ENCODE measurements at regions not wholly inside any gene's neighbourhood (a gene's known extent, or its start where the extent isn't known, plus 50 kb on each side); places are given as distances from the start of the nearest gene placed in this dataset.

DNA sequence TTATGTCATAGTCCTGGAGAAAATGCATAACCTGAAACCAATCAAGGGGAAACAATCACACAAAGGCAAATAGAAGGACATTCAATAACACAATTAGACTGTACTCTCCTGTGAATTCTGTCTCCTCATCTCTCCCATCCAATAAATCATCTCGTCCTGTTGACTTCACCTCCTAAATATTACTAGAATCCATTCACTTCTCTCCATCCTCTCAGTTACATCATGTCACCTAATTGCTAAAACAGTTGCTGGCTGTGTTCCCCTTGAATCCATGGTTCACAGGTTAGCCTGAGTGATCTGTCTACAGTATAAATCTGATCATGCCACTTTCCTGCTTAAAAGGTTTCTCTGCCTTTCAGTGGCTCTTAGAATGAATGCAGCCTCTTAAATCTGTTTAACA is 220.2 kb downstream of the TGFB2 start:
- TF ChIP-seq, protein P1, sequence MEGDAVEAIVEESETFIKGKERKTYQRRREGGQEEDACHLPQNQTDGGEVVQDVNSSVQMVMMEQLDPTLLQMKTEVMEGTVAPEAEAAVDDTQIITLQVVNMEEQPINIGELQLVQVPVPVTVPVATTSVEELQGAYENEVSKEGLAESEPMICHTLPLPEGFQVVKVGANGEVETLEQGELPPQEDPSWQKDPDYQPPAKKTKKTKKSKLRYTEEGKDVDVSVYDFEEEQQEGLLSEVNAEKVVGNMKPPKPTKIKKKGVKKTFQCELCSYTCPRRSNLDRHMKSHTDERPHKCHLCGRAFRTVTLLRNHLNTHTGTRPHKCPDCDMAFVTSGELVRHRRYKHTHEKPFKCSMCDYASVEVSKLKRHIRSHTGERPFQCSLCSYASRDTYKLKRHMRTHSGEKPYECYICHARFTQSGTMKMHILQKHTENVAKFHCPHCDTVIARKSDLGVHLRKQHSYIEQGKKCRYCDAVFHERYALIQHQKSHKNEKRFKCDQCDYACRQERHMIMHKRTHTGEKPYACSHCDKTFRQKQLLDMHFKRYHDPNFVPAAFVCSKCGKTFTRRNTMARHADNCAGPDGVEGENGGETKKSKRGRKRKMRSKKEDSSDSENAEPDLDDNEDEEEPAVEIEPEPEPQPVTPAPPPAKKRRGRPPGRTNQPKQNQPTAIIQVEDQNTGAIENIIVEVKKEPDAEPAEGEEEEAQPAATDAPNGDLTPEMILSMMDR (IDR thresholded peaks at IDR 0.05; ENCODE audit: borderline replicate concordance) = no peak
- intact Hi-C loops (cut with micrococcal nuclease) = no loop called here
- no peak for DNase-seq
- Histone ChIP-seq H3K27ac (replicated peaks) (no peak overlapping the region), H3K4me1 (no peaks in the 10 kb centered on the region), H3K36me3 (no peaks in the 10 kb centered on the region), H3K9me3 (replicated peaks) (no peaks in the 10 kb centered on the region), H3K27me3 (ENCODE audit: low read depth) (no peaks in the 10 kb centered on the region), H3K4me3 (no peak overlapping the region)

DNA sequence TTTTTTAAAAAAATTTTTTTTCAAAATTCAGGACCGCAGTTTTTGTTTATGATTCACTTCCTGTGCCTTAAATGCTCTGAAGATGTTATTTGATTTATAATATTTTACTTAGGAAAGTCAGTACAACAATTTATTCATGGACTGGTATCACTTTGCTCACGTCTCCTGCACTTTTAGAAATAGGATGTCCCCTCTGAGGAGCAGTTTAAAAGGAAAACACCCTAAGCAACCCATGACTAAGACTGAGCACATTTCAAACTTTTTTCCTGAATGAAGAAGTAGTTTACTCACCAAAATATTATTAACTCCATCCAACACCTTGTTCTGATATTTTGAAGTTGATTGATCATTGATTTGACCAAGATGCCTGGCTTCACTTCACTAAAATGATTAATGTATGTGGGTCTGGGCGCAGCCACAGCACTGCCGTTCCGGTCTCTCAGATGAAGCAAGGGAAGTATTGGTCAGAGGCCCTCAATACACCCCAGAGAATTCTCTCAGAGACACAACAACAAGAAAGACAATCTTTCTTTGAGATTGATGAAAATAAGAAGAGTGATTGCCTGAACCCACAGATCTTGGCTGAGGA is 223.9 kb downstream of the TGFB2 start:
- Histone ChIP-seq H3K9me3 (replicated peaks) (no peaks in the 10 kb centered on the region), H3K27me3 (ENCODE audit: low read depth) (no peaks in the 10 kb centered on the region), H3K36me3 (no peaks in the 10 kb centered on the region), H3K27ac (replicated peaks) (no peak overlapping the region), H3K4me1 (no peaks in the 10 kb centered on the region), H3K4me3 (no peak overlapping the region)
- DNase-seq = no peak
- TF ChIP-seq, protein P1 (IDR thresholded peaks at IDR 0.05; ENCODE audit: borderline replicate concordance) = no peak
- intact Hi-C loops (cut with micrococcal nuclease) = no loop called here

DNA sequence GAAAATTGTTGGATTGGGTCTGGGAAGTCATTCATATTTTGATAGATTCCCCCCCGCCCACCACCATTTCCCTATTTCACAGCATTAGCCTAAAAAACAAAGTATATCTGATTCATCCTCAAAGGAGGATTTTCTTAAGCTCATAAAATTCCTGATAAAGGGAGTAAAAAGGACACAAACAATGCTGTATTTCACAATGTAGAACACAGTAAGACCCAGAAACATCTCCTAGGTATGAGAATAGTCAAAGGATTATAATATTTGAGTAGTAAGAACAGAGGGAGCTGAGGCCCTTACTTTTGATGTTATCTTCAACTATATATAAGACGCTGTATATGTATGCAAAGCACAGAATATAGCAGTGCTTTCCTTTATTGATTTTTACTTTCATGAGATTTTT is 225.3 kb downstream of the TGFB2 start:
- Histone ChIP-seq H3K4me1 (no peaks in the 10 kb centered on the region), H3K9me3 (replicated peaks) (no peaks in the 10 kb centered on the region), H3K36me3 (no peaks in the 10 kb centered on the region), H3K27ac (replicated peaks) (no peak overlapping the region), H3K27me3 (ENCODE audit: low read depth) (no peaks in the 10 kb centered on the region), H3K4me3 (no peak overlapping the region)
- intact Hi-C loops (cut with micrococcal nuclease) = no loop called here
- TF ChIP-seq, protein P1 (IDR thresholded peaks at IDR 0.05; ENCODE audit: borderline replicate concordance) = no peak
- no peak for DNase-seq

DNA sequence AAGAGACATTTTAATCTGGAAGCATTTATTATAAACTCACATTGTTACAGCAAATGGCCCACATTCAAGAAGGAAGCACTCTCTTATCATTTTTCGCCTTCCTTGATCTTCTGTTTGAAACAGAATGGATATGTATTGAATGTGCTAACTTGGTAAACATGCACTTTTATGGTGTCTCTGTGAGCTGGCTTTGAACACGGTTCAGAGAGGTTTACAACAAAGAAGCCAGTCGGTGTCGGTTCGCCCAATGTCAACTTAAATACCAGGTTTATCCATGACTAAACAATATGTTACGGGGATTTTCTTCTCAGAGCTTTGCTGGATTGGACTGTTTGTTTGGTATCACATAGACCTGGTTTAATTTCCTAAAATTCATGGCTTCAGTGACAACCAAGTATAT is 226.4 kb downstream of the TGFB2 start:
- H3K36me3 ChIP-seq = no peaks in the 10 kb centered on the region
- no peak overlapping the region for H3K4me3 ChIP-seq
- no peaks in the 10 kb centered on the region for H3K9me3 ChIP-seq (replicated peaks)
- TF ChIP-seq, protein P1 (IDR thresholded peaks at IDR 0.05; ENCODE audit: borderline replicate concordance) = no peak
- H3K27ac ChIP-seq (replicated peaks) = no peak overlapping the region
- H3K27me3 ChIP-seq (ENCODE audit: low read depth) = no peaks in the 10 kb centered on the region
- no peak for DNase-seq
- intact Hi-C loops (cut with micrococcal nuclease) = no loop called here
- no peaks in the 10 kb centered on the region for H3K4me1 ChIP-seq

DNA sequence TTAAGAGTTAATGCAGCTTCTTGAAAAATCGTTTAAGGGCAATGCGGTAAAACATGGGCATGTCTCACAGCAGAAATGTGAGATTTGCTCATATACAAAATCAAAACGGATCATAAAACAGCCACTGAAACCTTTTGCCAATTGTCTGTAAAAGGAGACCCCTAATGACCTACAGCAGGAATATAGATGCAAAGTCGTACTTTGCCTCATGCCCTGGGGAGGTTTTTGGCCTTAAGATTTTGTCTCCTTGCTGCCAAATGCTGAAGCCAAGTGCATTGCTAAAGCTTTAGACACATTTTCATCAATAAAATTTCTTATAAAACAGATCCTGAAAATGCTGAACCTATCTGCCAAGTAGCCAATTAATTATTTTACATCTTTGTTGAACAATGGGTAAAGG is 226.9 kb downstream of the TGFB2 start:
- no peaks in the 10 kb centered on the region for H3K9me3 ChIP-seq (replicated peaks)
- no peaks in the 10 kb centered on the region for H3K27me3 ChIP-seq (ENCODE audit: low read depth)
- H3K4me3 ChIP-seq = no peak overlapping the region
- H3K4me1 ChIP-seq = no peaks in the 10 kb centered on the region
- TF ChIP-seq, protein P1 (IDR thresholded peaks at IDR 0.05; ENCODE audit: borderline replicate concordance) = no peak
- intact Hi-C loops (cut with micrococcal nuclease) = no loop called here
- no peak overlapping the region for H3K27ac ChIP-seq (replicated peaks)
- no peak for DNase-seq
- no peaks in the 10 kb centered on the region for H3K36me3 ChIP-seq

Measured in left ventricle myocardium inferior (tissue), 1 donor.